Fibroblast of lung (primary cell): ENCODE measurements at regions not wholly inside any gene's neighbourhood (a gene's known extent, or its start where the extent isn't known, plus 50 kb on each side); places are given as distances from the start of the nearest gene placed in this dataset.

Experiments
- DNase-seq, 2 donors: peaks; one replicate each; pipeline versions ENCODE4 v3.0.0 to v3.0.0-alpha.2; 2010; ENCODE audit warnings: low read depth in 2 of 2
- H2AFZ ChIP-seq: 2 replicates; pipeline ENCODE4 v1.5.1; 2012; ENCODE audit warnings: low read length, control low read depth, inconsistent platforms
- H3K27ac ChIP-seq: 2 replicates; pipeline ENCODE4 v1.5.1; 2011; ENCODE audit warnings: low read length, control low read depth; ENCODE audit not compliant: insufficient read depth
- H3K27me3 ChIP-seq: 2 replicates; pipeline ENCODE4 v1.5.1; 2011; ENCODE audit warnings: mild to moderate bottlenecking, low read length; ENCODE audit not compliant: control insufficient read depth, insufficient read depth
- H3K36me3 ChIP-seq: 2 replicates; pipeline ENCODE4 v1.5.1; 2011; ENCODE audit warnings: low read length; ENCODE audit not compliant: control insufficient read depth, insufficient read depth
- H3K4me1 ChIP-seq: 2 replicates; pipeline ENCODE4 v1.5.1; 2011; ENCODE audit warnings: low read length; ENCODE audit not compliant: control insufficient read depth, insufficient read depth; ENCODE audit errors: extremely low read depth
- H3K4me2 ChIP-seq: 2 replicates; pipeline ENCODE4 v1.5.1; 2011; ENCODE audit warnings: low read length, control low read depth; ENCODE audit not compliant: insufficient read depth; ENCODE audit errors: extremely low read depth
- H3K4me3 ChIP-seq, 4 experiments: fragments of 200-600 bp in 1 of 4; sonication (generic) in 1 of 4; replicated peaks in 1 of 4; 2 replicates each; pipeline ENCODE4 v1.5.1; 2011 to 2016; ENCODE audit warnings: low read length in 4 of 4, low read depth in 3 of 4, mild to moderate bottlenecking in 3 of 4, control low read depth in 2 of 4, inconsistent platforms in 1 of 4, mixed read lengths in 1 of 4; ENCODE audit not compliant: insufficient read depth in 1 of 4; ENCODE audit errors: control extremely low read depth in 1 of 4
- H3K79me2 ChIP-seq: 2 replicates; pipeline ENCODE4 v1.5.1; 2012; ENCODE audit warnings: mild to moderate bottlenecking, low read length, inconsistent platforms; ENCODE audit not compliant: control insufficient read depth, insufficient read depth
- H3K9ac ChIP-seq: 2 replicates; pipeline ENCODE4 v1.5.1; 2011; ENCODE audit warnings: mild to moderate bottlenecking, low read length, control low read depth; ENCODE audit not compliant: insufficient read depth
- H3K9me3 ChIP-seq: 2 replicates; pipeline ENCODE4 v1.5.1; 2012; ENCODE audit warnings: low read depth, low read length; ENCODE audit not compliant: control insufficient read depth, insufficient read depth
- H4K20me1 ChIP-seq: 2 replicates; pipeline ENCODE4 v1.5.1; 2011; ENCODE audit warnings: low read length; ENCODE audit not compliant: control insufficient read depth, insufficient read depth; ENCODE audit errors: extremely low read depth
- EZH2 ChIP-seq: IDR thresholded peaks from 2 replicates; pipeline ENCODE4 v1.5.1; 2012; ENCODE audit warnings: low read length, control low read depth, mild to moderate bottlenecking; ENCODE audit errors: missing control alignments
- TF ChIP-seq, protein P1 (sequence below), 2 donors: IDR thresholded peaks in 1 of 2; conservative IDR thresholded peaks in 1 of 2; 1 replicate in 1 of 2; 2 replicates in 1 of 2; pipeline ENCODE4 v1.5.1; 2011 to 2012; ENCODE audit warnings: low read length in 2 of 2, control low read depth in 1 of 2, inconsistent platforms in 1 of 2, low read depth in 1 of 2, mild to moderate bottlenecking in 1 of 2

DNA sequence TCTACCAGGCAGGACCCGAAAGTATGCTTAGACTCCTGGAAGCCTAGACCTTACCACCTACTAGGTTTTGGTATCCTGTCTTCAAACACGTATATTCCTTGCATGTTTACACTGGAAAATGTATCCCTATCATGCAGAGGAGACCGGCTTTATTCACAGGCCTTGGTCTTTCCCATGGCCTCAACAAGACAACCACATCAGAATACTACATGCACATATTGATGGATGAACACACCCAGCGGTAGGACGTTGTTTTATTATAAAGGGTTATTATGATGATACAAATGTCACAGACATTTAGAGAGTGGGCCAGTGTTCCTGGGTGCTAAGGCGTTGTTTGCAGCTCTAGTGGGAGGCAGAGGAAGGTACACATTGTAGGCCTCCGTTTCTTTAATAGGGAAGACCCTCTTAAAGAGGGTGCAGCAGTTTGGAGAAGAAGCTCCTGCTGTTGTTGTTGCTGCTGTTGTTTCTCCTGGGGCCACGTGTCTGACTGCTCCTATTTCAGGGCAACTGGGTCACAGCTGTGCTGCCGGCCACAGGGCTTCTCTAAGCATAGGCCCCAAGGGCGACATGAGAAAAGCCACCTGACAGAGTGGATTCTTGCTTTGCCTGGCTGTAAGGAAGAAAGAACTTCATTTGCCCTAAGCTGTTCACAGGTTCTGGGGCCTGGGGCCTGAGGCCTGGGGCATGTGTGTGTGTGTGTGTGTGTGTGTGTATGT lies 98.3 kb upstream of the SASH1 start:
- H3K9ac ChIP-seq: no peak overlapping the region
- no peak overlapping the region for H2AFZ ChIP-seq

DNA sequence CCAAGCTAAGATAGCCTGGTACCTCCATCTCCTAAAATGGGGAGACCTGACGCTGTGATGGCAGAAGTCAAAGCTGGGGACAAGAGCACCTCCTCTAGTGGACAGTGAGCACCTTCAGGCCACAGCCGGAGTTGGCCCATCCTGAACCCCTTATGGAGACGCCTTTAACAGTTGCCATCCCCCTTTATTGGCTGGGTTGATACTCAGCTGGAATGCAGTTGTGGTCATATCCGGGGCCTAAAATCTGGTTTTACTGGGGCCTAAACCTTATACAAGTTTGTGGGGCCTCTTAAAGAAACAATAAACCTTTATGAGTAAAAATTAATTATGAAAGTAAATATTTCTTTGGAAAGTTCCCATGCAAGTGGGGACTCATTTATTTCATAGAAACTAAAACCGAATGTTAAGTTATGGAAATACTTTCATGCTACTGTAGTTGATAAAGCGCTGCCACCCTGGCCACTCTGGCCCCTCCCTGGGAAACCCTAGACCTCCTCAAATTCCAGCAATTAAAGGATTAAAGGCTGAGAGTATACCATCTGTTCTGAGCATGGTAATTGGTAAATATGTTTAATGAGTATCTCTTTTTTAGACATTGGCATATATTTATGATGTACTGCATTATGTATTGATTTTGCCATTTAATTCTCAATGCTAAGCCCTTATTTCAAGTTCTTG lies 95.1 kb upstream of the SASH1 start:
- Histone ChIP-seq H3K4me2 (no peak overlapping the region), H3K4me3 (no peak overlapping the region), H4K20me1 (no peaks in the 10 kb centered on the region), H3K9ac (no peak overlapping the region), H2AFZ (no peak overlapping the region), H3K9me3 (no peaks in the 10 kb centered on the region), H3K79me2 (no peaks in the 10 kb centered on the region), H3K27ac (no peak overlapping the region), H3K4me1 (no peaks in the 10 kb centered on the region), H3K36me3 (no peaks in the 10 kb centered on the region), H3K27me3 (no peaks in the 10 kb centered on the region)
- no peak for TF ChIP-seq EZH2
- TF ChIP-seq, protein P1, sequence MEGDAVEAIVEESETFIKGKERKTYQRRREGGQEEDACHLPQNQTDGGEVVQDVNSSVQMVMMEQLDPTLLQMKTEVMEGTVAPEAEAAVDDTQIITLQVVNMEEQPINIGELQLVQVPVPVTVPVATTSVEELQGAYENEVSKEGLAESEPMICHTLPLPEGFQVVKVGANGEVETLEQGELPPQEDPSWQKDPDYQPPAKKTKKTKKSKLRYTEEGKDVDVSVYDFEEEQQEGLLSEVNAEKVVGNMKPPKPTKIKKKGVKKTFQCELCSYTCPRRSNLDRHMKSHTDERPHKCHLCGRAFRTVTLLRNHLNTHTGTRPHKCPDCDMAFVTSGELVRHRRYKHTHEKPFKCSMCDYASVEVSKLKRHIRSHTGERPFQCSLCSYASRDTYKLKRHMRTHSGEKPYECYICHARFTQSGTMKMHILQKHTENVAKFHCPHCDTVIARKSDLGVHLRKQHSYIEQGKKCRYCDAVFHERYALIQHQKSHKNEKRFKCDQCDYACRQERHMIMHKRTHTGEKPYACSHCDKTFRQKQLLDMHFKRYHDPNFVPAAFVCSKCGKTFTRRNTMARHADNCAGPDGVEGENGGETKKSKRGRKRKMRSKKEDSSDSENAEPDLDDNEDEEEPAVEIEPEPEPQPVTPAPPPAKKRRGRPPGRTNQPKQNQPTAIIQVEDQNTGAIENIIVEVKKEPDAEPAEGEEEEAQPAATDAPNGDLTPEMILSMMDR (conservative IDR thresholded peaks at IDR 0.05 in 1 of 2, IDR thresholded peaks at IDR 0.05 in 1 of 2; ENCODE audit: low read depth in 1 of 2, low read length in 2 of 2): no peak
- DNase-seq: no peak

More for the DNA sequence above, 98.3 kb upstream of the SASH1 start:
- peak in 1 of 2 donors; percentile 21 for DNase-seq
- no peaks in the 10 kb centered on the region for H3K36me3 ChIP-seq
- no peak overlapping the region for H3K27ac ChIP-seq
- no peak overlapping the region for H3K4me3 ChIP-seq
- no peak for TF ChIP-seq EZH2
- TF ChIP-seq, protein P1 (conservative IDR thresholded peaks at IDR 0.05 in 1 of 2, IDR thresholded peaks at IDR 0.05 in 1 of 2; ENCODE audit: low read depth in 1 of 2, low read length in 2 of 2): no peak
- H3K4me1 ChIP-seq: no peaks in the 10 kb centered on the region
- H3K27me3 ChIP-seq: no peaks in the 10 kb centered on the region
- no peaks in the 10 kb centered on the region for H4K20me1 ChIP-seq
- no peaks in the 10 kb centered on the region for H3K9me3 ChIP-seq
- H3K4me2 ChIP-seq: no peak overlapping the region
- no peaks in the 10 kb centered on the region for H3K79me2 ChIP-seq

DNA sequence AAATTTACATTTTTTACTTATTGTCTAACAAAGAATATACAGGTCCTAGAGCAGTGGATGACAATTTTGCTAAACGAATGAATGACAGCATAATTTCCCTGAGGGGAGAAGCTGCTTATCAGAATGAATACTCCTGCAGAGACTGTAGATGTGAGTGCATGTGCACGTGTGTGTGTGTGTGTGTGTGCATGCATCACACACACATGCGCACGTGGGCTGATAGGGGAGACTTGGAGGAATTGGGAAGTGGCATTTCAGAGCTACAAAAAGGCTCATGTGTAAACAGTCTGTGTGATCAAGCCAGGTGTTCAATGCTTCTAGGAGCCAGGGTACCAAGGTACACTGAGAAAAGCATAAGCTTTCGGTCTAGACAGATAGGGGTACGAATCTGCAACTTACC lies 93.5 kb upstream of the SASH1 start:
- no peak overlapping the region for H3K4me3 ChIP-seq
- DNase-seq: no peak
- TF ChIP-seq, protein P1 (conservative IDR thresholded peaks at IDR 0.05 in 1 of 2, IDR thresholded peaks at IDR 0.05 in 1 of 2; ENCODE audit: low read depth in 1 of 2, low read length in 2 of 2): no peak
- no peak for TF ChIP-seq EZH2
- H3K4me2 ChIP-seq: no peak overlapping the region
- H3K27me3 ChIP-seq: no peaks in the 10 kb centered on the region
- no peak overlapping the region for H3K9ac ChIP-seq
- no peak overlapping the region for H3K27ac ChIP-seq
- no peaks in the 10 kb centered on the region for H3K36me3 ChIP-seq
- H4K20me1 ChIP-seq: no peaks in the 10 kb centered on the region
- H3K79me2 ChIP-seq: no peaks in the 10 kb centered on the region
- no peak overlapping the region for H2AFZ ChIP-seq
- no peaks in the 10 kb centered on the region for H3K4me1 ChIP-seq
- H3K9me3 ChIP-seq: no peaks in the 10 kb centered on the region
